Prostate gland (tissue), 2 donors: ENCODE measurements at regions not wholly inside any gene's neighbourhood (a gene's known extent, or its start where the extent isn't known, plus 50 kb on each side); places are given as distances from the start of the nearest gene placed in this dataset.
"Not testable (repeated sequence)": the region's sequence is repeated elsewhere in the genome, so short reads cannot be mapped to it uniquely, and the experiment has no call there.

Experiments used
- DNase-seq: peaks from one replicate; pipeline ENCODE4 v3.0.0-alpha.2; 2019; ENCODE audit warnings: low spot score
- H3K27ac ChIP-seq, 2 donors: fragments of 200-600 bp; sonication (generic); 2 replicates each; pipeline ENCODE4 v1.5.1; 2017 to 2019
- H3K27me3 ChIP-seq: fragments of 200-600 bp; sonication (generic); replicated peaks from 2 replicates; pipeline ENCODE4 v1.5.1; 2019; ENCODE audit not compliant: insufficient read depth
- H3K36me3 ChIP-seq, 2 donors: fragments of 200-600 bp; sonication (generic); 1 replicate in 1 of 2; 2 replicates in 1 of 2; pipeline versions ENCODE4 v1.5.1 to v1.8.1; 2017 to 2019
- H3K4me1 ChIP-seq: fragments of 200-600 bp; sonication (generic); replicated peaks from 2 replicates; pipeline ENCODE4 v1.5.1; 2019
- H3K4me3 ChIP-seq, 2 donors: fragments of 200-600 bp; sonication (generic); 2 replicates each; pipeline ENCODE4 v1.5.1; 2017 to 2019
- H3K9me3 ChIP-seq: fragments of 200-600 bp; sonication (generic); 2 replicates; pipeline ENCODE4 v1.5.1; 2017
- POLR2A ChIP-seq: fragments of 450-650 bp; IDR thresholded peaks from one replicate; pipeline ENCODE4 v1.6.1; 2016; ENCODE audit warnings: antibody characterized with exemption, mild to moderate bottlenecking
- POLR2AphosphoS5 ChIP-seq: sonication (generic); formaldehyde crosslinking; IDR thresholded peaks from one replicate; pipeline ENCODE4 v1.6.1; 2017; ENCODE audit warnings: antibody characterized with exemption
- WGBS: methylation state at CpG from one replicate; pipeline ENCODE4 v1.1.5; 2018; 5-methylcytosine and 5-hydroxymethylcytosine counted together
- intact Hi-C: fragments of 100-400 bp; cut with DNase I; formaldehyde crosslinking; loops from one replicate; pipeline ENCODE4 v1.14.2; 2022
- TF ChIP-seq, protein P1 (sequence below), 4 experiments: fragments of 200-600 bp in 2 of 4; fragments of 450-650 bp in 2 of 4; sonication (generic) in 2 of 4; IDR thresholded peaks; 1 replicate in 3 of 4; 2 replicates in 1 of 4; pipeline ENCODE4 v1.5.1; 2016 to 2019; ENCODE audit warnings: antibody characterized with exemption in 4 of 4, mild to moderate bottlenecking in 2 of 4, moderate library complexity in 2 of 4

DNA sequence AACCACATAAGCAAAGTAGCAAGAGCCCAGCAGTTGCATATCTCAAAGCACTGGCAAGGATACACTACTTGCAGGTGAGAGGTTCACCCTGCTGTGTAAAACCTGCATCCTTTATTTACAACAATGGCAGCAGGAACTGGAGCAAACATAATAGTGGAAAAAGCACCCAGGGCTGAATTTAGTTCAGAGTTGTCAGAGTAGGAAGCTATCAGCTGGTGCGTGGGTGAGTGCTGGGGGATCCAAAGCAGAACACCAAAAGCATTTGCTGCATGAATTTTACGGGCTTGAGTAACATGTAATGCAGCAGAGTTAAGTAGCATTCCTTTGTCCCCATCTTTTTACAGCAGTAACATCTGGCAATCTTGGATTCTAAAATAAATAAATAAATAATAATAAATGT, 73.5 kb upstream of the SRD5A2 start:
- Histone ChIP-seq H3K4me1 (no peaks in the 10 kb centered on the region), H3K9me3 (no peaks in the 10 kb centered on the region), H3K36me3 (no peaks in the 10 kb centered on the region), H3K27ac (no peak overlapping the region), H3K27me3 (no peaks in the 10 kb centered on the region), H3K4me3 (no peak overlapping the region)
- no peak for TF ChIP-seq POLR2A
- TF ChIP-seq POLR2AphosphoS5: no peak
- TF ChIP-seq, protein P1, sequence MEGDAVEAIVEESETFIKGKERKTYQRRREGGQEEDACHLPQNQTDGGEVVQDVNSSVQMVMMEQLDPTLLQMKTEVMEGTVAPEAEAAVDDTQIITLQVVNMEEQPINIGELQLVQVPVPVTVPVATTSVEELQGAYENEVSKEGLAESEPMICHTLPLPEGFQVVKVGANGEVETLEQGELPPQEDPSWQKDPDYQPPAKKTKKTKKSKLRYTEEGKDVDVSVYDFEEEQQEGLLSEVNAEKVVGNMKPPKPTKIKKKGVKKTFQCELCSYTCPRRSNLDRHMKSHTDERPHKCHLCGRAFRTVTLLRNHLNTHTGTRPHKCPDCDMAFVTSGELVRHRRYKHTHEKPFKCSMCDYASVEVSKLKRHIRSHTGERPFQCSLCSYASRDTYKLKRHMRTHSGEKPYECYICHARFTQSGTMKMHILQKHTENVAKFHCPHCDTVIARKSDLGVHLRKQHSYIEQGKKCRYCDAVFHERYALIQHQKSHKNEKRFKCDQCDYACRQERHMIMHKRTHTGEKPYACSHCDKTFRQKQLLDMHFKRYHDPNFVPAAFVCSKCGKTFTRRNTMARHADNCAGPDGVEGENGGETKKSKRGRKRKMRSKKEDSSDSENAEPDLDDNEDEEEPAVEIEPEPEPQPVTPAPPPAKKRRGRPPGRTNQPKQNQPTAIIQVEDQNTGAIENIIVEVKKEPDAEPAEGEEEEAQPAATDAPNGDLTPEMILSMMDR (IDR thresholded peaks at IDR 0.05): no peak
- DNase-seq: no peak
- intact Hi-C loops: no loop called here
- WGBS: 31% methylated on average over 2 of the region's 2 CpGs

DNA sequence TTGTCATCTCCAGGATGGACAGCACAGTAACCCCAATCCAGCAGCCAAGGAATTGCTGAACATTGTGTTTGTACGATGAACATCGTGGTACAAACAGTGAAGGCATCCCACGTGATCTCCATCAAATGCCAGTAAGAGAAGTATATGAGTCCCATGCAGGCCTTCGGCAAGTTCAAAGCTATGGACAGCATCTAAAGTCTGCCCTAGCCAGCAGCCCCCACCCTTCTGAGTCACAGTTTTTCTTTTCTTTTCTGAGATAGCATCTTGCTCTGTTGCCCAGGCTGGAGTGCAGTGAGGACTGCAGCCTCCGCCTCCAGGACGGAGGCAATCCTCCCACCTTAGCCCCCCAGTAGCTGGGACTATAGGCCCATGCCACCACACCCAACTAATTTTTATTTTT, 71.0 kb upstream of the SRD5A2 start:
- H3K27ac ChIP-seq: no peak overlapping the region
- H3K9me3 ChIP-seq: no peaks in the 10 kb centered on the region
- no peaks in the 10 kb centered on the region for H3K36me3 ChIP-seq
- H3K4me1 ChIP-seq: no peaks in the 10 kb centered on the region
- no peak for DNase-seq
- no peaks in the 10 kb centered on the region for H3K27me3 ChIP-seq
- 97% methylated on average over 6 of the region's 6 CpGs for WGBS
- H3K4me3 ChIP-seq: no peak overlapping the region
- TF ChIP-seq POLR2AphosphoS5 (no peak), POLR2A (no peak)
- TF ChIP-seq, protein P1 (IDR thresholded peaks at IDR 0.05): no peak
- intact Hi-C loops: no loop called here

DNA sequence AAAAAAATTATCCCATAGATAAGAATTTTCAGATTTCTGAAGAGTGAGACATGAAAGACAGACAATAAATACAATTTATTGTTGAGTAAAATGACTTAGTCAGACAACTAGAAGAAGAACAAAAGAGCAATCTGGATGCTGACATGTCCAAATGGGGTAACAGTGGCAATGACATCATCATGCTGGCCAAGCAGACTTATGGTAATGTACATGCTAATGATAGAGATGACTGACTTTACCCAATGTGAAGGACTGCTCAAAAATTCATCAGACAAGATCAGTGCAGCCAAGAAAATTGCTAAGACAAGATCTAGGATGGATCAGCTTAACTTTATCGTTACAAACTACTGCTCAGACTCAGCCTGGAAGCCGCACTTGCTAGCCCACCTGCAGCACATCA, 70.5 kb upstream of the SRD5A2 start:
- DNase-seq: no peak
- Histone ChIP-seq H3K27ac (no peak overlapping the region), H3K4me1 (no peaks in the 10 kb centered on the region), H3K36me3 (no peaks in the 10 kb centered on the region), H3K27me3 (no peaks in the 10 kb centered on the region), H3K9me3 (no peaks in the 10 kb centered on the region), H3K4me3 (no peak overlapping the region)
- 89% methylated on average over 2 of the region's 2 CpGs for WGBS
- TF ChIP-seq POLR2AphosphoS5 (no peak), POLR2A (no peak)
- TF ChIP-seq, protein P1 (IDR thresholded peaks at IDR 0.05): no peak
- intact Hi-C loops: no loop called here

GRCh38 chr2:31644551-31644950, 63.8 kb upstream of the SRD5A2 start:
- Histone ChIP-seq H3K36me3 (no peaks in the 10 kb centered on the region), H3K9me3 (no peaks in the 10 kb centered on the region), H3K27me3 (no peaks in the 10 kb centered on the region), H3K4me3 (no peak overlapping the region), H3K4me1 (no peaks in the 10 kb centered on the region), H3K27ac (no peak overlapping the region)
- no peak for DNase-seq
- 86% methylated on average over 5 of the region's 5 CpGs for WGBS
- intact Hi-C loops: no loop called here
- TF ChIP-seq POLR2A (no peak), POLR2AphosphoS5 (no peak)
- TF ChIP-seq, protein P1 (IDR thresholded peaks at IDR 0.05): no peak

- H3K9me3 ChIP-seq: no peaks in the 10 kb centered on the region
- H3K27me3 ChIP-seq: no peaks in the 10 kb centered on the region
- intact Hi-C loops: no loop called here
- H3K4me1 ChIP-seq: no peaks in the 10 kb centered on the region
- H3K27ac ChIP-seq: no peak overlapping the region
- TF ChIP-seq, protein P1 (IDR thresholded peaks at IDR 0.05): no peak
- TF ChIP-seq POLR2AphosphoS5 (no peak), POLR2A (no peak)
- DNase-seq: no peak
- WGBS: 97% methylated on average over 1 of the region's 1 CpG
- H3K36me3 ChIP-seq: no peaks in the 10 kb centered on the region
- H3K4me3 ChIP-seq: no peak overlapping the region
Measured at GRCh38 chr2:31642707-31643106, 62.0 kb upstream of the SRD5A2 start.

DNA sequence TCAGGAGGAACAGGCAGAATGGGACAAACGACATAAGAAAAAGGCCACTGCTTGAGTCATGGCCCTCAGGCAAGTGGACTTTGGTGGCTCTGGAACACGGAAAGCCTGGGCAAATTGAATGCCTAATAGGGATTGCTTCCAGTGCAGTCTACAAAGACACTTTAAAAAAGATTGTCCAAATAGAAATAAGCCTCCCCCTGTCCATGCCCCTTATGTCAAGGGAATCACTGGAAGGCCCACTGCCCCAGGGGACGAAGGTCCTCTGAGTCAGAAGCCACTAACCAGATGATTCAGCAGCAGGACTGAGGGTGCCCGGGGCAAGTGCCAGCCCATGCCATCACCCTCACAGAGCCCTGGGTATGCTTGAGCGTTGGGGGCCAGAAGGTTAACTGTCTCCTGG, 51.5 kb upstream of the SRD5A2 start:
- intact Hi-C loops, H3K4me1 ChIP-seq, DNase-seq, H3K27ac ChIP-seq, H3K27me3 ChIP-seq, H3K4me3 ChIP-seq, H3K9me3 ChIP-seq, H3K36me3 ChIP-seq: not testable (repeated sequence)
- 51% methylated on average over 5 of the region's 5 CpGs for WGBS
